ENCODE measurements at regions not wholly inside any gene's neighbourhood (a gene's known extent, or its start where the extent isn't known, plus 50 kb on each side); places are given as distances from the start of the nearest gene placed in this dataset.

DNA sequence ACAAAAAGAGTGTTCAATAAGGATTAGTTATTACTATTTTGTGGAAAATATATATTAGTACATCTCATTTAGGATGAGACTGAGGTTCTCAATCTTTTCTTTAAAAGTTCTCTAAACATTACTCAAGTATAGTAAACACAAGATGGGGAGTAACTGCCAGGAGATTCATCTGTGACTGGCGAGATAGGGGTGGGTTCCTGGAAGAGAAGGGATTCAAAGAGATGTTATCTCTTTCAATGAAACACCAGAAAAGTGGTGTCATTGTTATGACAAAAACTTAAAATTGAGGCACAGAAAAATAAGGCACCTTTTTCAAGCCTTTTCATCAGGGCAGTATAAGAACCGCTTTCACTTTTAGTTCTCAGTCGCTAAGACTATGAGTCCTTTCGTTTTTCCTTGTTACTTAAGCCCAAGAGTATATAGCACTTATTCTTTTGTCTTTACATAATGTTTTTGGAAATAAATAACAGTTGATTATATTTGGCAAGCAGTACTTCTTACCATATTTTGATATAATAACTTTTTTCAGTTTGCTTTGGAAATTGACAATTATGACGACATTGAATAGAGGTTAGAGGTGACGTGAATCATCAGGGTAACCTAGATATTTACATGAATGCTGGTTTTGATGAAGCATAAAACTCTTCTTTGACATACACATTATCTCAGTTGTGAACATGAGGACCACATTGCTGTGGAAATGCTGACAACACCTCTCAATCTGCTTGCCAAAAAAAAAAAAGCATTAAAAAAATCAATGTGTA is 393.9 kb upstream of the TCF4 start:
- no peaks in the 10 kb centered on the region for H3K36me3 ChIP-seq
- no peaks in the 10 kb centered on the region for H3K4me1 ChIP-seq (replicated peaks)
- no peak overlapping the region for H3K27ac ChIP-seq
- TF ChIP-seq, protein P1, sequence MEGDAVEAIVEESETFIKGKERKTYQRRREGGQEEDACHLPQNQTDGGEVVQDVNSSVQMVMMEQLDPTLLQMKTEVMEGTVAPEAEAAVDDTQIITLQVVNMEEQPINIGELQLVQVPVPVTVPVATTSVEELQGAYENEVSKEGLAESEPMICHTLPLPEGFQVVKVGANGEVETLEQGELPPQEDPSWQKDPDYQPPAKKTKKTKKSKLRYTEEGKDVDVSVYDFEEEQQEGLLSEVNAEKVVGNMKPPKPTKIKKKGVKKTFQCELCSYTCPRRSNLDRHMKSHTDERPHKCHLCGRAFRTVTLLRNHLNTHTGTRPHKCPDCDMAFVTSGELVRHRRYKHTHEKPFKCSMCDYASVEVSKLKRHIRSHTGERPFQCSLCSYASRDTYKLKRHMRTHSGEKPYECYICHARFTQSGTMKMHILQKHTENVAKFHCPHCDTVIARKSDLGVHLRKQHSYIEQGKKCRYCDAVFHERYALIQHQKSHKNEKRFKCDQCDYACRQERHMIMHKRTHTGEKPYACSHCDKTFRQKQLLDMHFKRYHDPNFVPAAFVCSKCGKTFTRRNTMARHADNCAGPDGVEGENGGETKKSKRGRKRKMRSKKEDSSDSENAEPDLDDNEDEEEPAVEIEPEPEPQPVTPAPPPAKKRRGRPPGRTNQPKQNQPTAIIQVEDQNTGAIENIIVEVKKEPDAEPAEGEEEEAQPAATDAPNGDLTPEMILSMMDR (IDR thresholded peaks at IDR 0.05): no peak
- no peak for TF ChIP-seq POLR2AphosphoS5 (IDR thresholded peaks at IDR 0.05)
- TF ChIP-seq POLR2A (IDR thresholded peaks at IDR 0.05): no peak
- intact Hi-C loops (cut with DNase I): no loop called here
- no peaks in the 10 kb centered on the region for H3K27me3 ChIP-seq (replicated peaks; ENCODE audit: insufficient read depth)
- H3K4me3 ChIP-seq: no peak overlapping the region
- no peaks in the 10 kb centered on the region for H3K9me3 ChIP-seq
- 87% methylated on average over 6 of the region's 6 CpGs for WGBS
- no peak for DNase-seq (ENCODE audit: low spot score)

DNA sequence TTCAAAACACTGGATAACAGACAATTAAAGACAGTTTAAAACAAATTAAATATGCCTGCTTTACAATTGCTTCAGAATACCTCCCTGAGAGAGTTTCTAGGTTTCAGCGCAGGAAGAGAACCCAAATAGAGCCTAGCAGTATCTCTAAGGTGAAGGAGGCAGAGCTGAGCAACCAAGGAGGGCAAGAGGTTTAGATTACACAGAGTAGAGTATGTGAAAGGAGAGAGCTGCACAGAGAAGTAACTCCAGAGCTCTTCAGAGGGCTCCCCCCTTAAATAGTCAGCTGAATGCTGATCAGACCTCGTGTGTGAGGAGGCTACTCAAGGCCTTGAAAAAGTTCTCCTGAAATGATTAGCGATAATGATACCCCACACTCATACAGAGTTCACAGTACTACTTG is 386.5 kb upstream of the TCF4 start:
- WGBS: 89% methylated on average over 3 of the region's 3 CpGs
- no peaks in the 10 kb centered on the region for H3K9me3 ChIP-seq
- H3K36me3 ChIP-seq: no peaks in the 10 kb centered on the region
- intact Hi-C loops (cut with DNase I): no loop called here
- no peak for DNase-seq (ENCODE audit: low spot score)
- H3K27ac ChIP-seq: no peak overlapping the region
- H3K4me3 ChIP-seq: no peak overlapping the region
- H3K4me1 ChIP-seq (replicated peaks): no peaks in the 10 kb centered on the region
- TF ChIP-seq POLR2AphosphoS5 (IDR thresholded peaks at IDR 0.05): no peak
- no peak for TF ChIP-seq POLR2A (IDR thresholded peaks at IDR 0.05)
- TF ChIP-seq, protein P1 (IDR thresholded peaks at IDR 0.05): no peak
- H3K27me3 ChIP-seq (replicated peaks; ENCODE audit: insufficient read depth): no peaks in the 10 kb centered on the region

- Histone ChIP-seq H3K9me3 (no peaks in the 10 kb centered on the region), H3K4me1 (replicated peaks) (no peaks in the 10 kb centered on the region), H3K27ac (no peak overlapping the region), H3K27me3 (replicated peaks; ENCODE audit: insufficient read depth) (no peaks in the 10 kb centered on the region), H3K36me3 (no peaks in the 10 kb centered on the region), H3K4me3 (no peak overlapping the region)
- intact Hi-C loops (cut with DNase I): no loop called here
- DNase-seq (ENCODE audit: low spot score): no peak
- TF ChIP-seq, protein P1 (IDR thresholded peaks at IDR 0.05): no peak
- no peak for TF ChIP-seq POLR2A (IDR thresholded peaks at IDR 0.05)
- no peak for TF ChIP-seq POLR2AphosphoS5 (IDR thresholded peaks at IDR 0.05)
- 94% methylated on average over 3 of the region's 3 CpGs for WGBS
These were observed 380.6 kb upstream of the TCF4 start for GRCh38 chr18:55968550-55968949.

DNA sequence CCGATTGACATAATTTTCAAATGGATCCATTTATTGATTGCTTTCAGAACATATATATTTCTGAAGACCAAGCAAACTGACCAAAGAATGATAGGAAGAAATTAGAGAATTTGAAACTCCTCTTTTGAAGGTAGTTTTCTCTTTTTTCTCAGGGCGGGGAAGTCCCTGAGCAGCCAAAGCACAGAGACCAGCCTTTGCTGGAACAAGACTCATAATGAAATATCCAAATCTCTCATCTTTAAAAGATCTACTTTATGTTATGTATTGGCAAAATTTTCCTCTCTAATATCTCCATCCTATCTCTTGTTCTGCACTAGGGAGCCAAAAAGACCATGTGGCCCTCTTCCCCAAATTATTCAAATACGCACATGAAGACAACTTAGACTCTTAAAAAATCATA is 379.0 kb upstream of the TCF4 start:
- no peaks in the 10 kb centered on the region for H3K4me1 ChIP-seq (replicated peaks)
- intact Hi-C loops (cut with DNase I): no loop called here
- DNase-seq (ENCODE audit: low spot score): no peak
- 96% methylated on average over 3 of the region's 3 CpGs for WGBS
- TF ChIP-seq POLR2A (IDR thresholded peaks at IDR 0.05): no peak
- H3K9me3 ChIP-seq: no peaks in the 10 kb centered on the region
- H3K4me3 ChIP-seq: no peak overlapping the region
- no peaks in the 10 kb centered on the region for H3K36me3 ChIP-seq
- no peaks in the 10 kb centered on the region for H3K27me3 ChIP-seq (replicated peaks; ENCODE audit: insufficient read depth)
- H3K27ac ChIP-seq: no peak overlapping the region

GRCh38 chr18:55964171-55964570 is 376.2 kb upstream of the TCF4 start:
- 43% methylated on average over 1 of the region's 1 CpG for WGBS
- no peak for DNase-seq (ENCODE audit: low spot score)
- intact Hi-C loops (cut with DNase I): no loop called here
- H3K27ac ChIP-seq: no peak overlapping the region
- H3K27me3 ChIP-seq (replicated peaks; ENCODE audit: insufficient read depth): no peaks in the 10 kb centered on the region
- no peak overlapping the region for H3K4me3 ChIP-seq
- H3K36me3 ChIP-seq: no peaks in the 10 kb centered on the region
- TF ChIP-seq, protein P1 (IDR thresholded peaks at IDR 0.05): no peak
- no peak for TF ChIP-seq POLR2A (IDR thresholded peaks at IDR 0.05)
- TF ChIP-seq POLR2AphosphoS5 (IDR thresholded peaks at IDR 0.05): no peak
- no peaks in the 10 kb centered on the region for H3K4me1 ChIP-seq (replicated peaks)
- H3K9me3 ChIP-seq: no peaks in the 10 kb centered on the region

Measured in prostate gland (tissue), 2 donors.